GM12892 (cell line): ENCODE measurements at regions not wholly inside any gene's neighbourhood (a gene's known extent, or its start where the extent isn't known, plus 50 kb on each side); places are given as distances from the start of the nearest gene placed in this dataset.

Source experiments
- DNase-seq: peaks from one replicate; pipeline ENCODE4 v3.0.0; 2011; ENCODE audit not compliant: insufficient read length
- FAIRE-seq: peaks from 2 replicates; lab custom pipeline; 2011; peaks lifted over from hg19 to GRCh38; lab: Jason Lieb, UNC
- POLR2A ChIP-seq: IDR thresholded peaks from 2 replicates; pipeline ENCODE4 v1.6.1; 2011; ENCODE audit warnings: low read depth, low read length, control low read depth
- POLR2AphosphoS5 ChIP-seq: IDR thresholded peaks from 2 replicates; pipeline ENCODE4 v1.6.1; 2011; ENCODE audit warnings: low read depth, low read length, control low read depth
- TAF1 ChIP-seq: IDR thresholded peaks from 2 replicates; pipeline ENCODE4 v1.6.1; 2011; ENCODE audit warnings: low read depth, mild to moderate bottlenecking, control low read depth, low read length, borderline replicate concordance

GRCh38 chr2:217419055-217419671 is 559.3 kb upstream of the TNP1 start:
- no peak for FAIRE-seq
- TF ChIP-seq POLR2AphosphoS5: no peak
- TF ChIP-seq POLR2A: no peak
- no peak for TF ChIP-seq TAF1
- DNase-seq: no peak

DNA sequence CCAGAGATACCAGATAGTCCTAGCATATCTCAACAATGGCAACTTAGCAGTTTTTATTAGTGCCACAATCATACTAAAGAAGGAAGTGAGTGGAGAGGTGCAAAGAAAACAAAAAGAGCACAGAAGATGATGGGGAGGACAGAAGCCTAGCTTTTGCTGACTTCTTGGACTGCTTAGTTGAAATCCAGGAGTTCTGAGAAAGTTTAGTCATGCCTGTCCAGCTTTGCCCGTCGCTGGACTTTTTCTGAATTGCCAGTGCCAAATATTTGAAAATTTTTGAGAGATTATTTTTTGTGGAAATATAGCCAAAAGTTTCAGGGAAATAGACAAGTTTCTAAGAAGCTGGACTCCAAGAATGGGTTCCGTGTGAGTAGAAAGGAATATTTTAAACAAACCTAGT is 558.7 kb upstream of the TNP1 start:
- no peak for DNase-seq
- no peak for TF ChIP-seq POLR2AphosphoS5
- TF ChIP-seq TAF1: no peak
- TF ChIP-seq POLR2A: no peak
- FAIRE-seq: no peak

- no peak for DNase-seq
- FAIRE-seq: no peak
These were observed 558.2 kb upstream of the TNP1 start for GRCh38 chr2:217418090-217418489.

DNA sequence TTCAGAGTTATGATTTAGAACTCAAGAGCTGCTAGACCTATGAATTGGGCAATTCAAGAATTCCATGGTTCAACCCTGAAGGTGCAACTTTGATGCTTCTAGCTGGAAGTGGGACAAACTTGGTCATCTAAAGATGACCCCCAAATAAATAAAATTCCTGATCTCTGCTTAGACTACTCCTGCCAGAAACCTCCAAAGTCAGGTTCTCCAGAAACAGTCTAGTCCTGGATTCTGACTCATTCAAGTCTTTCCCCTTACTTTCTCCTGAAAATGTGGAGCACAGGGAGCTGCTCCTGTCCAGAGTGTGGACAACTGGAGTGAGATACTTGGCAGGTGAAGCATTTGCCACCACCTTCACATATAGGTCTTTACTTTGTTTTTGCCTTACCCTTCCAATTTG is 557.7 kb upstream of the TNP1 start:
- DNase-seq: no peak
- TF ChIP-seq POLR2A (no peak), POLR2AphosphoS5 (no peak), TAF1 (no peak)
- FAIRE-seq: peak; percentile 17

More at GRCh38 chr2:217418090-217418489, 558.2 kb upstream of the TNP1 start:
- no peak for TF ChIP-seq POLR2AphosphoS5
- TF ChIP-seq TAF1: no peak
- no peak for TF ChIP-seq POLR2A

DNA sequence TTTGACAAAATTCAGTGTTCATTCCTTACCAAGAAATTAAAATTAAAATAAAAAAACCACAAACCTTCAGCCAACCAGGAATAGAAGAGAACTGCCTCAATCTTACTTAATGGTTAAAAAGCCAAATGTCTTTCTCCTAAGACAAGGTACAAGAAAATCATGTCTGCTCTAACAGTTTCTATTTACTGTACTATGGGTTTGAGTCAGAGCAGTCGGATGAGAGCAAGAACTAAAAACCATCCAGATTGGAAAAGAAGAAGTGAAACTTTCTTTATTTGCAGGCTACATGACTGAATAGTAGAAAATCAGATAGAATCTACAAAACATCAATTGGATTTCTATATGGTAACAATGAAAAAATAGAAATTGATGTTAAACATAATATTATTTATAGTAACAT is 555.5 kb upstream of the TNP1 start:
- FAIRE-seq (no peak), DNase-seq (no peak)
- no peak for TF ChIP-seq POLR2AphosphoS5
- no peak for TF ChIP-seq POLR2A
- no peak for TF ChIP-seq TAF1

DNA sequence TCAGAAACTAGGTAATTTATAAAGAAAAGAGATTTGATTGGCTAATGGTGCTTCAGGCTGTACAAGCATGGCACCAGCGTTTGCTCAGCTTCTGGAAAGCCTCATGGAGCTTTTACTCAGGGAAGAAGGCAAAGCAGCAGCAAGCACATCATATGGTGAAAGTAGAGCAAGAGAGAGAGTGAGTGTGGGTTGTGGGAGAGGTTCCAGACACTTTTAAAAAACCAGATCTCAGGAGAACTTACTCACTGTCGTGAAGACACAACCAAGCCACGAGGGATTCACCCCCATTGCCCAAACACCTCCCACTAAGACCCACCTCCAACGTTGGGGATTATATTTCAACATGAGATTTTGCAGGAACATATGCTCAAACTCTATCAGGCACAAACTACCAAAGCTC is 554.6 kb upstream of the TNP1 start:
- TF ChIP-seq POLR2A (no peak), POLR2AphosphoS5 (no peak), TAF1 (no peak)
- FAIRE-seq: no peak
- DNase-seq: no peak

- DNase-seq (no peak), FAIRE-seq (no peak)
- TF ChIP-seq POLR2AphosphoS5: no peak
- no peak for TF ChIP-seq TAF1
- no peak for TF ChIP-seq POLR2A
These were observed 553.3 kb upstream of the TNP1 start for GRCh38 chr2:217413193-217413592.

DNA sequence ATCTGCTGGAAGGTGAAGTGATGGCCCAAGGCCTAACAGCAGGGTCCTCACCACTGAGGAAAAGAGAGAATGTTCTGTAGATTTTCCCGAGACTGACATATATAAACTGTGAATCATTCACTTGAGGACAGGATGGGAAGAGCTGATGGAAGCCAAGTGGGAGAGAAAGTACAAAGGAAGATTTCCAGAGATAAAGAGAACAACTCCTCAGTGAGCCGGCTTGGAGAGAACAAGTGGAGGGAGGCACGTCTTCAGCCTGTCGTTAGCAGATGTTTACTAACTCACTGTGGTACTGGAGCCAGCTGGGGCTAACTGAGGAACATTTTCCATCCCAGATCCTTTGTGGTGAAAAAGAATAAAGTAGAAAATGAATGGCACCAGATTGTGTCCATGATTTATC is 552.9 kb upstream of the TNP1 start:
- no peak for FAIRE-seq
- TF ChIP-seq POLR2A (no peak), TAF1 (no peak), POLR2AphosphoS5 (no peak)
- DNase-seq: no peak

- TF ChIP-seq POLR2A (no peak), TAF1 (no peak), POLR2AphosphoS5 (no peak)
- FAIRE-seq (no peak), DNase-seq (no peak)
These were observed 552.4 kb upstream of the TNP1 start for GRCh38 chr2:217412277-217412676.

- FAIRE-seq: no peak
These were observed 550.8 kb upstream of the TNP1 start for GRCh38 chr2:217410681-217410960.

GRCh38 chr2:217409949-217410680 is 550.3 kb upstream of the TNP1 start:
- DNase-seq (no peak), FAIRE-seq (no peak)
- no peak for TF ChIP-seq POLR2A
- no peak for TF ChIP-seq POLR2AphosphoS5
- TF ChIP-seq TAF1: no peak

More at GRCh38 chr2:217410681-217410960, 550.8 kb upstream of the TNP1 start:
- no peak for DNase-seq
- TF ChIP-seq POLR2A: no peak

GRCh38 chr2:217407362-217407761 is 547.5 kb upstream of the TNP1 start:
- DNase-seq: no peak
- no peak for FAIRE-seq
- TF ChIP-seq TAF1 (no peak), POLR2A (no peak), POLR2AphosphoS5 (no peak)
